ENCODE measurements at regions not wholly inside any gene's neighbourhood (a gene's known extent, or its start where the extent isn't known, plus 50 kb on each side); places are given as distances from the start of the nearest gene placed in this dataset.

GRCh38 chr13:47069133-47069532, 172.3 kb upstream of the HTR2A start:
- no peaks in the 10 kb centered on the region for H3K4me1 ChIP-seq
- H3K4me3 ChIP-seq, result no peak overlapping the region
- WGBS, 2 donors, result 83 to 95% methylated on average over 3 of the region's 3 CpGs
- H3K9me3 ChIP-seq, result no peaks in the 10 kb centered on the region
- TF ChIP-seq CTCF (IDR thresholded peaks at IDR 0.05) (no peak), POLR2A (IDR thresholded peaks at IDR 0.05) (no peak)
- H3K27ac ChIP-seq, result no peak overlapping the region
- no peaks in the 10 kb centered on the region for H3K36me3 ChIP-seq (ENCODE audit: low read depth, missing control alignments)
- intact Hi-C loops (cut with DNase I; ENCODE audit: low total_unique reads), result no loop called here
- no peaks in the 10 kb centered on the region for H3K27me3 ChIP-seq
- no peak for DNase-seq

GRCh38 chr13:47067306-47067705, 170.5 kb upstream of the HTR2A start:
- Histone ChIP-seq H3K36me3 (ENCODE audit: low read depth, missing control alignments) (no peaks in the 10 kb centered on the region), H3K27ac (no peak overlapping the region), H3K4me1 (no peaks in the 10 kb centered on the region), H3K9me3 (no peaks in the 10 kb centered on the region), H3K4me3 (no peak overlapping the region), H3K27me3 (no peaks in the 10 kb centered on the region)
- DNase-seq, result no peak
- WGBS, 2 donors, result 72 to 86% methylated on average over 3 of the region's 3 CpGs
- TF ChIP-seq CTCF (IDR thresholded peaks at IDR 0.05) (no peak), POLR2A (IDR thresholded peaks at IDR 0.05) (no peak)
- intact Hi-C loops (cut with DNase I; ENCODE audit: low total_unique reads), result no loop called here

- TF ChIP-seq CTCF (IDR thresholded peaks at IDR 0.05) (no peak), POLR2A (IDR thresholded peaks at IDR 0.05) (no peak)
- no peaks in the 10 kb centered on the region for H3K27me3 ChIP-seq
- DNase-seq, result no peak
- intact Hi-C loops (cut with DNase I; ENCODE audit: low total_unique reads), result no loop called here
- no peaks in the 10 kb centered on the region for H3K36me3 ChIP-seq (ENCODE audit: low read depth, missing control alignments)
- no peaks in the 10 kb centered on the region for H3K9me3 ChIP-seq
- H3K4me1 ChIP-seq, result no peaks in the 10 kb centered on the region
- H3K4me3 ChIP-seq, result no peak overlapping the region
- no peak overlapping the region for H3K27ac ChIP-seq
These were observed 169.4 kb upstream of the HTR2A start for GRCh38 chr13:47066226-47066625.

GRCh38 chr13:47064381-47064780, 167.5 kb upstream of the HTR2A start:
- Histone ChIP-seq H3K27ac (no peak overlapping the region), H3K4me3 (no peak overlapping the region), H3K4me1 (no peaks in the 10 kb centered on the region), H3K27me3 (no peaks in the 10 kb centered on the region), H3K36me3 (ENCODE audit: low read depth, missing control alignments) (no peaks in the 10 kb centered on the region), H3K9me3 (no peaks in the 10 kb centered on the region)
- TF ChIP-seq POLR2A (IDR thresholded peaks at IDR 0.05) (no peak), CTCF (IDR thresholded peaks at IDR 0.05) (no peak)
- 65 to 71% methylated on average over 2 of the region's 2 CpGs for WGBS, 2 donors
- intact Hi-C loops (cut with DNase I; ENCODE audit: low total_unique reads), result no loop called here
- DNase-seq, result no peak

- no peaks in the 10 kb centered on the region for H3K9me3 ChIP-seq
- H3K4me3 ChIP-seq, result no peak overlapping the region
- H3K4me1 ChIP-seq, result no peaks in the 10 kb centered on the region
- H3K27ac ChIP-seq, result no peak overlapping the region
- WGBS, 2 donors, result 60 to 74% methylated on average over 4 of the region's 4 CpGs
- H3K36me3 ChIP-seq (ENCODE audit: low read depth, missing control alignments), result no peaks in the 10 kb centered on the region
- H3K27me3 ChIP-seq, result no peaks in the 10 kb centered on the region
- intact Hi-C loops (cut with DNase I; ENCODE audit: low total_unique reads), result no loop called here
- TF ChIP-seq CTCF (IDR thresholded peaks at IDR 0.05) (no peak), POLR2A (IDR thresholded peaks at IDR 0.05) (no peak)
- no peak for DNase-seq
These were observed 152.6 kb upstream of the HTR2A start for GRCh38 chr13:47049276-47049989.
